Psoas muscle (tissue), 7 donors: ENCODE measurements at regions not wholly inside any gene's neighbourhood (a gene's known extent, or its start where the extent isn't known, plus 50 kb on each side); places are given as distances from the start of the nearest gene placed in this dataset.

Experiments used
- ATAC-seq, 4 donors: fragments of 200-7000 bp; cut with Tn5 transposase; one replicate each; pipeline ENCODE4 v1.9.1; 2020; ENCODE audit warnings: moderate library complexity in 3 of 4, mild to moderate bottlenecking in 2 of 4
- DNase-seq, 2 donors: peaks; one replicate each; pipeline ENCODE4 v3.0.0-alpha.2; 2020
- H3K27ac ChIP-seq: fragments of 200-600 bp; one replicate; pipeline ENCODE4 v1.8.0; 2022
- H3K27me3 ChIP-seq, 3 donors: fragments of 200-600 bp in 1 of 3; one replicate each; pipeline versions ENCODE4 v1.6.1 to v1.8.0; 2013 to 2022; ENCODE audit warnings: low read length in 2 of 3, mild to moderate bottlenecking in 2 of 3, moderate library complexity in 1 of 3; ENCODE audit not compliant: insufficient read depth in 3 of 3
- H3K36me3 ChIP-seq, 2 donors: fragments of 200-600 bp in 1 of 2; one replicate each; pipeline versions ENCODE4 v1.6.1 to v1.8.0; 2013 to 2022; ENCODE audit warnings: low read depth in 1 of 2, mild to moderate bottlenecking in 1 of 2, moderate library complexity in 1 of 2; ENCODE audit not compliant: insufficient read depth in 1 of 2
- H3K4me1 ChIP-seq: fragments of 200-600 bp; one replicate; pipeline ENCODE4 v1.8.0; 2022
- H3K4me3 ChIP-seq: fragments of 200-600 bp; one replicate; pipeline ENCODE4 v1.8.0; 2022; ENCODE audit warnings: mild to moderate bottlenecking
- H3K9me3 ChIP-seq: fragments of 200-600 bp; one replicate; pipeline ENCODE4 v1.8.0; 2022
- WGBS, 3 donors: extraction: QIAGEN DNeasy Blood & Tissue Kit; methylation state at CpG; one replicate each; pipeline versions ENCODE4 v1.1.6 to v1.1.7; 2013; 5-methylcytosine and 5-hydroxymethylcytosine counted together
- intact Hi-C, 2 donors: fragments of 100-400 bp; cut with DNase I; formaldehyde crosslinking; loops; one replicate each; pipeline versions ENCODE4 v1.11.0 to v1.14.2; 2022
- TF ChIP-seq, protein P1 (sequence below): fragments of 200-600 bp; IDR thresholded peaks from one replicate; pipeline ENCODE4 v1.8.0; 2022; ENCODE audit warnings: antibody characterized with exemption
- donor health status: healthy with polysubstance abuse.
- donor health status: DM: no; HTN: no; CAD: no; lungs with moderate emphysema.
- donor health status: Bipolar disorder and iron deficiency.
- donor health status: healthy.
- donor health status: DM: yes; HTN: yes; CAD: no.
- donor health status: DM: no; HTN: no; CAD: no.
- donor health status: DM: yes; HTN: yes; CAD: no.

DNA sequence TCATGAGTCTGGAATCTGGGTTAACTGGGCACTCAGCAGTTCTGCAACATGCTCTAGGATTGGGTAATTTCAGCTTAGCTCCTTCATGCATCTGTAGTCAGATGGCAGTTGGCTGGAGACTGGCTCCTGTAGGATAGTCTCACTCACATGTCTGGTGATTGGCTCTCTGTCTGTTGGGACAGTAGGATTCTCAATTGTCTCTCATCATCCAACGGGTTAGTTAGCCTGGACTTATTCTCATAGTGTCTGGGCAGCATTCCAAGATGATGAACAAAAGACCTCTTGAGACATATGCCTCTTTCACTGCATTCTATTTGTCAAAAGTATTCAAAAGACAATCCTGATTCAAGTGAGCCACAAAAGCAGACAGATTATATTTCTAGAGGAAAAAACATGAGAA, 795.6 kb upstream of the GALNTL6 start:
- DNase-seq (no peak), ATAC-seq (no peak)
- no peaks in the 10 kb centered on the region for H3K4me1 ChIP-seq
- H3K9me3 ChIP-seq = no peaks in the 10 kb centered on the region
- H3K4me3 ChIP-seq = no peak overlapping the region
- TF ChIP-seq, protein P1, sequence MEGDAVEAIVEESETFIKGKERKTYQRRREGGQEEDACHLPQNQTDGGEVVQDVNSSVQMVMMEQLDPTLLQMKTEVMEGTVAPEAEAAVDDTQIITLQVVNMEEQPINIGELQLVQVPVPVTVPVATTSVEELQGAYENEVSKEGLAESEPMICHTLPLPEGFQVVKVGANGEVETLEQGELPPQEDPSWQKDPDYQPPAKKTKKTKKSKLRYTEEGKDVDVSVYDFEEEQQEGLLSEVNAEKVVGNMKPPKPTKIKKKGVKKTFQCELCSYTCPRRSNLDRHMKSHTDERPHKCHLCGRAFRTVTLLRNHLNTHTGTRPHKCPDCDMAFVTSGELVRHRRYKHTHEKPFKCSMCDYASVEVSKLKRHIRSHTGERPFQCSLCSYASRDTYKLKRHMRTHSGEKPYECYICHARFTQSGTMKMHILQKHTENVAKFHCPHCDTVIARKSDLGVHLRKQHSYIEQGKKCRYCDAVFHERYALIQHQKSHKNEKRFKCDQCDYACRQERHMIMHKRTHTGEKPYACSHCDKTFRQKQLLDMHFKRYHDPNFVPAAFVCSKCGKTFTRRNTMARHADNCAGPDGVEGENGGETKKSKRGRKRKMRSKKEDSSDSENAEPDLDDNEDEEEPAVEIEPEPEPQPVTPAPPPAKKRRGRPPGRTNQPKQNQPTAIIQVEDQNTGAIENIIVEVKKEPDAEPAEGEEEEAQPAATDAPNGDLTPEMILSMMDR = no peak
- no peaks in the 10 kb centered on the region for H3K27me3 ChIP-seq
- no peaks in the 10 kb centered on the region for H3K36me3 ChIP-seq
- intact Hi-C loops = no loop called here
- no peak overlapping the region for H3K27ac ChIP-seq
- 0 to 10% (median 10%) methylated on average over 1 of the region's 1 CpG for WGBS, 3 donors

DNA sequence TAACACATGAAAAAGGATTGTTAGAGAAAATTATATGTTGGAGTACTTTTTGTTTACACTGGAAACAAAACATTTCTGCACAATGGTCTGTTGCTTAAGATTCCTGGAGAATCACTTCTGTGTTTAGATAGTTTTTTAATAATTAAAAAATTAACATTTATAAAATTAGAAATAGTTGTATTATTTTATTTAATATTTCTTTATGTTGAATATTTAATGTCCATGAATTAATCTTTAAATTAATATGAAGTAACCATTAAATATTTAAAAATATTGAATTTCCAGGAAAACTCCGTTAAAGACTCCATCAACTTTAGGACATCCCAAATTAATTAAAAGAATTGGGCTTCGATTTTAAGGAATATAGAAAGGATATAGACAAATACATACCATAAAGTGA, 797.1 kb upstream of the GALNTL6 start:
- no peaks in the 10 kb centered on the region for H3K4me1 ChIP-seq
- intact Hi-C loops = no loop called here

DNA sequence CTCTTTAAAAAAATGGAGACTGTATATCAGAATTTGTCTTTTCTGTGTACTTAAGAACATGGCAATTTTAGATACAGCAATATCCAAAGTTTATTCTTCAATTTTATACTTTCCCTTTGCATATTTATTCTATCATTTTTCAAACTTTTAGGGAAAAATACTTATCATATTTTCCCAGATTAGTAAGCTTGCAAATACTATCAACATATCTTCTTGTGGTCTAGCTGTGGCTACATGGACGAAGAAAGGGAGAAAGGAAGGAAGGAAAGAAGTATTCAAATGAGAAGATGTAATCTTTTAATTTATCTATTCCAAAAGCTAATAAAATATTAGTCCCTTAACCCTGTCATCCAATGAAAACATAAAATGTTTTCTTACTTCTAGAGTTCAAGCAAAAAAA, 797.8 kb upstream of the GALNTL6 start:
- Histone ChIP-seq H3K27me3 (no peaks in the 10 kb centered on the region), H3K4me3 (no peak overlapping the region), H3K27ac (no peak overlapping the region), H3K36me3 (no peaks in the 10 kb centered on the region), H3K4me1 (no peaks in the 10 kb centered on the region), H3K9me3 (no peaks in the 10 kb centered on the region)
- TF ChIP-seq, protein P1 = no peak
- no peak for ATAC-seq
- WGBS, 3 donors = 21 to 64% (median 25%) methylated on average over 1 of the region's 1 CpG
- no peak for DNase-seq
- intact Hi-C loops = no loop called here

More for the DNA sequence above, 797.1 kb upstream of the GALNTL6 start:
- H3K36me3 ChIP-seq = no peaks in the 10 kb centered on the region
- ATAC-seq = no peak
- no peaks in the 10 kb centered on the region for H3K27me3 ChIP-seq
- no peak for DNase-seq
- no peak overlapping the region for H3K27ac ChIP-seq
- 26 to 70% (median 67%) methylated on average over 2 of the region's 2 CpGs for WGBS, 3 donors
- no peak overlapping the region for H3K4me3 ChIP-seq
- H3K9me3 ChIP-seq = no peaks in the 10 kb centered on the region
- TF ChIP-seq, protein P1 = no peak

DNA sequence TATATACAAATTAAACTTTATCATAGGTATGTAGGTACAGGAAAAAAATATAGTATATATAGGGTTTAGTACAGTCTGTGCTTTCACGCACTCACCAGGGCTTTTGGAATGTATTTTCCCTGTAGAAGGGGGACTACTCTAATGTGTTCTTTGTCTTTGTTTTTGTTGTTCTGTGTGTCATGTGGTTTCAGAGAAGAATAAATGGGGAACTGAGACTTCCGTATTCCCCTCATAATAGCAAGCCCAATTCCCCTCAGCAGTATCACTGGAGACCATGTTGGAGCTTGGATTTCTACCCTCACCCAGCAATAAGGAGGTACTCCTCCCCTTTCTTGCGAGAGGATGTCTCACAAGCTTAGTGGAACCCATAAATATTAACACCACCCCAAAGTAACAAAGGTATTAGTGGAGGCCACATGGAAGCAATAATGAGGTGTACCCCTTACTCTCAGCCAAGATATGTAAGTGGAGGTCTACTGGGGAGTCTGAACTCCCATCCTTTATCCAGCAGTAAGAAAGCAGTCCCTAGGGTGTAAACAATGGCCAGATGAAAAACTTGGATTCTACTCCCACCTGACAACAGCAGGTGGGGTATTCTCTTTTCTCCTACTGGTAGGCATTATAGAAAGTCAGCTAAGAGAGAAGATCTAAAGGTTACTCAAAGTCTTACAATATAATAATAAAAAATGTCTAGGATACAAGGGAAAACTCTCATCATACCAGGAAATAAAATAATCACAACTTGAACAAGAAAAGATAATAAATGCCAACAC, 805.4 kb upstream of the GALNTL6 start:
- H3K27ac ChIP-seq = no peak overlapping the region
- H3K27me3 ChIP-seq = no peaks in the 10 kb centered on the region
- DNase-seq = no peak
- no peaks in the 10 kb centered on the region for H3K9me3 ChIP-seq
- H3K36me3 ChIP-seq = no peaks in the 10 kb centered on the region
- no peaks in the 10 kb centered on the region for H3K4me1 ChIP-seq
- WGBS, 3 donors = 81 to 94% (median 87%) methylated on average over 3 of the region's 3 CpGs
- TF ChIP-seq, protein P1 = no peak
- H3K4me3 ChIP-seq = no peak overlapping the region
- intact Hi-C loops = no loop called here
- ATAC-seq = no peak

DNA sequence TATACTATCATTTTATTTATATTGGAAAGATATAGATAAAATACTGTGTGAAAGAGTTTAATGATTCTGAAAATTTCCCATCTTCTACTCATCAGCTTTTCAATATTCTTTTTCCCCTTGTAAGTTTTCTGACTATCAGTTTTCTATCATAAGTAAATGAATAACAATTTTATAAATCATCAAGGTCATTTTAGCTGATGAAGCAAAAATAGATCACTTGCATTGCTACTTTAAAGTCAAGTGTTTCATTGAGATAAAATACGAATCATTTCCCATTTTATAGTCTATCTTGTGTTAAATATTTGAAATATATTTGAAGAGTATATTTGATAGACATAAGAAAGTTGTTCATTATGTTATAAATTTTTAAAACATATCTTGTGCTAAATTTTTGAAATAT, 811.0 kb upstream of the GALNTL6 start:
- WGBS, 3 donors = 56 to 59% (median 57%) methylated on average over 1 of the region's 1 CpG
- no peaks in the 10 kb centered on the region for H3K36me3 ChIP-seq
- intact Hi-C loops = no loop called here
- H3K9me3 ChIP-seq = no peaks in the 10 kb centered on the region
- no peak overlapping the region for H3K27ac ChIP-seq
- no peak for DNase-seq
- TF ChIP-seq, protein P1 = no peak
- H3K4me1 ChIP-seq = no peaks in the 10 kb centered on the region
- no peaks in the 10 kb centered on the region for H3K27me3 ChIP-seq
- no peak overlapping the region for H3K4me3 ChIP-seq
- ATAC-seq = no peak
